Gastrocnemius medialis (tissue), 4 donors: ENCODE measurements at regions not wholly inside any gene's neighbourhood (a gene's known extent, or its start where the extent isn't known, plus 50 kb on each side); places are given as distances from the start of the nearest gene placed in this dataset.

ENCODE experiments used
- CTCF ChIP-seq, 5 experiments: fragments of 450-650 bp in 3 of 5; fragments of 200-600 bp in 2 of 5; sonication (generic) in 2 of 5; IDR thresholded peaks in 4 of 5; conservative IDR thresholded peaks in 1 of 5; 1 replicate in 4 of 5; 2 replicates in 1 of 5; pipeline ENCODE4 v1.5.1; 2016 to 2019; ENCODE audit warnings: antibody characterized with exemption in 5 of 5, mild to moderate bottlenecking in 3 of 5, moderate library complexity in 3 of 5
- POLR2A ChIP-seq, 2 donors: fragments of 450-650 bp; IDR thresholded peaks; one replicate each; pipeline ENCODE4 v1.6.1; 2017; ENCODE audit warnings: antibody characterized with exemption in 2 of 2, mild to moderate bottlenecking in 2 of 2, moderate library complexity in 2 of 2

- TF ChIP-seq CTCF (IDR thresholded peaks at IDR 0.05 in 4 of 5, conservative IDR thresholded peaks at IDR 0.05 in 1 of 5) (no peak), POLR2A (IDR thresholded peaks at IDR 0.05) (no peak)
These were observed 93.3 kb downstream of the NAA11 start for GRCh38 chr4:79232540-79232939.
